HT-29 (cell line): ENCODE measurements at regions not wholly inside any gene's neighbourhood (a gene's known extent, or its start where the extent isn't known, plus 50 kb on each side); places are given as distances from the start of the nearest gene placed in this dataset.
"Not testable (repeated sequence)": the region's sequence is repeated elsewhere in the genome, so short reads cannot be mapped to it uniquely, and the experiment has no call there.

Experiments used
- DNase-seq: peaks from one replicate; pipeline ENCODE4 v3.0.0-alpha.2; 2015; ENCODE audit warnings: low spot score

DNA sequence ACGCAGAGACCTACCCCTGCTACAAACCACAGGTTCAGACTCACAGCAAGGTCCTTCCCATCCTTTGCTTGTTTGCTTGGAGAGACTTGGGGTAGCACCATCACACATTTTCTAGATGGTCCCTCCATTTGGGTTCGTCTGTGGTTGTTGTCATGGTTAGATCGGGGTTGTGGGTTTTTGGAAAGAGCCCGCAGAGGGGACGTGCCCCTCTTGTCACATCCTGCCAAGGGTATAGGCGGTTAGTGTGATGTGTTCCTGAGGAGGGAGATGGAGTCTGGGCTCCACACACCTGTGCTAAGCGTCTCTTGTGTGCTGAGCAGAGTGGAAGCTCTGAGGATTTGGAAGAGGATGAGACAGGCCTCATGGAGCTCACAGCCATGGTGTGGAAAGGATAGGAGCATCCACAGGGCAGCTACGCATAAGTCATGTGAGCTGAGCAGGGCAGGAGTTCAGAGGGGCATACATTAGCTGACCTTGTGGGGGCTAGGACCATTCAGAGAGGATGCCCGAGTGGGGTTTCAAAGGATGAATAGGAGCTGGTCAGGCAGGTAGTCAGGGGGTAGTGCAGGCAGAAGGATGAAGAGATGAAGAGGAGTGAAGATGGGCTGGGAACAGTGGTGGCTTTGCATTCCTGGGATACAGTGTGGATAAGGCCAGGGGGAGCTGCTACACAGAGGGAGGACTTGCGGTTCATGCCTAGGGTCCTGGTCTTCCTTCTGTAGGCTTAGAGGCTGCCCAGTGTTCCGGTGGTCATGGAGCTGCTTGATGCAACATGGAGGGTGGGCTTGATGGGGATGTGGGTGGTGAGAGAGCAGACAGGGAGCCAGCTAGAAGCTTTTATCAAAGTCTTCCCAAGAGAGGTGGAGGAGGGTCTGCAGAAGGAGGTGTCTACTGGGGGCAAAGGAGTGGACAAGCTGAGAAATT lies 62.9 kb downstream of the ACKR3 start:
- no peak for DNase-seq

DNA sequence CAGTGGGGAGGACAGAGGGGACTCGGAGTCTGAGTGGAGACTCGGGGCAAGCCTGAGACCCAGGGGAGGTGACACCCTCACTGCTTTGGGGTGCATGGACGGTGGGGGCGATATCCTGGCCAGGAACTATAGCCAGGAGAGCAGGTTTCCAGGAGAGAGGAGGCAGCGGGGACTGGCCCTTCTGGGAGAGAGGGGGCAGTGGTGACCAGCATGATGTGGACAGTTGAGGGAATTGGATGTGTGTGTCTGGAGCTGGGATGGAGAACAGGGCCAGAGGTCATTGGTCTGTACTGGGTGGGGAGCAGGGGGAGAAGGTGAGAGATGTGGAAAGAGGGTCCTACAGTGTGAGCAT lies 63.6 kb downstream of the ACKR3 start:
- no peak for DNase-seq

DNA sequence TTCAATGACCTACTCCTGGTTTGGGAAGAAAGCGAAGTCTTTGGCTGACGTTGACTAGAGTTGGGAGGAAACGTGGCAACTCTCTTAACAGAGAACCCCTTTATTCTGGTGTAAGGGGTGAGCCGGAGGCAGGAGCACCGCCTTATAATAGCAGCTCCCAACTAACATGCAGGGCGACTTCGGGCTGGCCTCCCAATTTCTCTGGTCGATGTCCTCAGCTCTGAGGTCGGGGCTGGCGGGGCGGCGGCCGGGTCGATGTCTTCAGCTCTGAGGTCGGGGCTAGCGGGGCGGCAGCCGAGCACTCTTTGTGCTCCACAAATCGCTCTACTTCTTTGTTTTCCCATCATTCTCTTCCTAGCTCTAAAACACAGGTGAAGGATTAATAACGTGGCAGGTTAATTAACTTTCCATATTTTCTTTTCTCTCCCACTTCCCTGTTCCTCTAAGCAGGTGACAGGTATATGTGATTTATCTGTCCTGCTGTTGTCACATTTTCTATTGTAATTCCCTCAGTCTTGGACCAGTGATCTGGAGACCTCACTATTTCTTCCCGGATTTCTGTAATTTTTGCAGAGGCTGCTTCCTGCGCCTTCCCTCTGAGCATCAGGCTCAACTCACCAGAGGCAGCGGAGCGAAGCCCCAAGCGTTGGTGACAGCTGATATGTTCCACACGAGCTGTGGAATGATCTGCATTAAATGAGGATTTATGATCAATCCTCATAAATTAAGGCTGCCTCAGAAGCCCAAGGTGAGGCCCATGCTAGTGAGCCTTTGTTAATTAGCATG lies 64.3 kb downstream of the ACKR3 start:
- no peak for DNase-seq

DNA sequence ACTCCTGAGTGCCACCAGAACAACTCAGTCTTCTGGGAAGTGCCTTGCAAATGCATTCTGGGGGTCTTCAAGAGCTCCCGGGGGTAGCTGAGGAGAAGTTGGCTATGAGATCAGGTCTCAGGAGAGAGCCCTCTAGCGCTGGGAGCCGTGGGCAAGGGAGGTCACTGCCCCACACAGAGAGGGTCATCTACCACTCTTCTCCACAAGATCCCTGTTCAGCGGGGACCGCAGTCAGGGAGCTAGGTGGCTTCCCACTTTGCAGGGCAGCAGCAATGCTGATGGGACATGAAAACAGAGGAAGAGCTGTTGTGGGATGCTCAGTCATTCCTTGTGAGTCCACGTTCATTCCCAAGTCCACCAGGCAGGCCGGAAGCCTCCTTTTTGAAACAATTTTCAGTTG lies 66.6 kb downstream of the ACKR3 start:
- no peak for DNase-seq

DNA sequence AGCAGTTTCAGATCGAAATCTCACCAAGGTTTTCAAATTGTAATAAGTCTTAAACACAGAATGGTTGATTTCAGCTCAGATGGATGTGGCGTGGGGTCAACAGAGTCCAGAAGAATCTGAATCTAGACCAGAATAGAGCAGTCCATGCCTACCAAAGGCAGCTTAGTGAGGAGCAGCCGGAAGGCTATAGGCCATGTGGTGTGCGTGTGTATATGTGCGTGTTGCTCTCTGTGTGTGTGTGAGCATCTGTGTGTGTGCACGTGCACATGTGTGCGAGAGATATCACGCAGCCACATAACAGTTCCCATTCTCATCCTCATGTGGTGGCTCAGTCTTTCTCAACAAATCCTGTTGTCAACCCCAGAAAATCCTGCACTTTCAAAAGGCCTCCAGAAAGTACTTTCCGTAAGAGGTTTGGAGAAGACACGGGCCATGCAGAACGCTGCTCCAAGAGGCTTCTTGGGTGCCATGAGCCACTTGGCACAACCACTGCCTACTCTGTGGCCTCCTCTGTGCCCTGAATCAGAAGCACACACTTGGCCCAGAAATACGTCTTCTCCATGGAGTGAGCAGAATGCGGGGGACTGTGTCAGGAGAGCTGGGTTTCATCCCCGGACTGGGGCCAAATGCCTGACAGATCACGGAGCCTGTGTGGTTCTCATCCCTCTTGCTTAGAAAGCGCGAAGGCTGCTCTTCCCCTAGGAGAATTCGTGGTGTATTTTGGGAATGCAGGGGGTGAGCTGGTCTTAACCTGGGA lies 67.3 kb downstream of the ACKR3 start:
- no peak for DNase-seq

DNA sequence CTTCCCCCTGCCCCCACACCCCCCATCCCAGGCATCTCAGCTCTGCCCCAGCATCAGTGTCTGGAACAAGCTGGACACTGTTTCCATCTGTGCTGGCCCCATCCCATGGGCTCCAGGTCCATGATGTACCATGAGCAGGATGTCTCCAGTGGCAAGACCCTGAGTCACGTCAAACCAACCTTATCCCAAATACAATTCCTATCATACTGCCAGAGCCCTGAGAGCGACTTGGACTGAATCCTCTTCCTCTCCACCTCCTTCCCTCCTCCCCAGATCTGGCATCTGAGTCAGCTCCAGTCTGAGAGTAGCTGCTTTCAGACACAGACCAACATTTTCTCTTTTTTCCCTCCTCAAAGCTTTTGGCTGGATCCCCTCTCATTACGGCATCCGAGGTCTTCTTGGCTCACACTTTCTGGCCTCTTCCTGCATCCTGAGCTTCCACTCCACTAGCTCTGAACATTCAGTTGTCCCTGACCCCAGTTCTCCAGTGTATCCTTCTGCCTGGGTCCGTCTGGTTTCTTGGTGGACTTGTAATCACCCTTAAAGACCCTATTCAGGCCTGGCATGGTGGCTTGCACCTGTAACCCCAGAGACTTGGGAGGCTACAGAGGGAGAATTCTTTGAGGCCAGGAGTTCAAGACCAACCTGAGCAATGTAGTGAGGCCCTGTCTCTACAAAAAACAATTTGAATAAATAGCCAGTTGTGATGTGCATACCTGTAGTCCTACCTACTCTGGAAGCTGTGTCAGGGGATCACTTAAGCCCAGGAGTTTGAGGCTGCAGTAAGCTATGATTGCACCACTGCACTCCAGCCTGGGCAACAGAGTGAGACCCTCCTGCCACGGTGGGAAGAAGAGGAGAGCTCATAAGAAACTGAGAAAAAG lies 68.3 kb downstream of the ACKR3 start:
- DNase-seq: no peak

DNA sequence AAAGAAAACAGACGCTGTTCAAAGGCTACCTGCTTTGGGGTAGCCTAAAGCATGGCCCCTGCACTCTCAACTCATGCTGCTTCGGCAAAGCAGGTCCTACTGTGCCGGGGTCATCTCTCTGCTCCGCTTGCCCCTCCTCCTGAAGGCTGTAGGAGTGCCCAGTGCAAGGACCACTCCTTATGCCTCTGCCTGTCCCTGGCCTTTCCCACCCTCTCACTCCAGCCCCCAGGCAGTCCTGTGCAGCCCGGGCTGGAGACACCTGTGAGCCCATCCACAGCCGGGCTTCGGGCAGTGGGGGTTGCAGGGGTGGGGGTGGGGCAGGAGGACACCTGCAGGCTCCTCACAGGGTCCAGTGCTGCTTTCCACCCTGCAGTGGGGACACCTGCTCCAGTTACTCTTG lies 69.1 kb downstream of the ACKR3 start:
- no peak for DNase-seq

DNA sequence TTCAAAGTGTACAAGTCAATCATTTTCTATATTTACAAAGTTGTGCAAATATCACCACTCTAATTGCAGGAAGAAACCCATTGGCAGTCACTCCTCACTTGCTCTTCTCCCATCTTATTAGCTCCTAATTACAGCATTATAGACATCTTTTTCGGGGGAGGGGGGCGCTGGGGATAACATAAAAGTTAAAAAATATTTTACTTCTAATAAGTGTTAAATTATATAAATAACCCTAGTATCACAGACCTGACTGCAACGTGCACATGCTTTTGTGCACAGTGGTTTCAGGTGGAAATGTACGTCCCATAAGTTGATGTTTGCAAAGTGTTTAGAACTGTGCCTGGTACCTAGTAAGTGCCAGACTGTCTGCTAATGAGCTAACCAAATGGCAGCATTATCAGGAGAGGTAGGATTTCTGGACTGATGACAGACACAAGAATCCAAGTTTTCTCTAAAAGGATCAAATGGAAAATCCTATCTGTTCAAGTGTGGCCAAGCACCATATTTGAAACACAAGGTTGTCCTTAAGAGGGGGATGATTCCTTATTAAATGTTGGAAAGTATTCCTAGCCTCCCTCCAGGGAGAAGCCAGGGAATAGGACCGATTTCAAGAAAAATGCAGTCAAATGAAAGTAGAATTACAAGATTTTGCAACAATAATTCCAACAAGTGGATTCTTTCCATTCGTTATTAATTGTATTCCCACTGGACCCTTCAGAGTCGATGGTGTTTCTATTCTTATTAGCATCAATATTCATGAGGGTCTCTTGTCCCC lies 70.0 kb downstream of the ACKR3 start:
- DNase-seq: no peak

DNA sequence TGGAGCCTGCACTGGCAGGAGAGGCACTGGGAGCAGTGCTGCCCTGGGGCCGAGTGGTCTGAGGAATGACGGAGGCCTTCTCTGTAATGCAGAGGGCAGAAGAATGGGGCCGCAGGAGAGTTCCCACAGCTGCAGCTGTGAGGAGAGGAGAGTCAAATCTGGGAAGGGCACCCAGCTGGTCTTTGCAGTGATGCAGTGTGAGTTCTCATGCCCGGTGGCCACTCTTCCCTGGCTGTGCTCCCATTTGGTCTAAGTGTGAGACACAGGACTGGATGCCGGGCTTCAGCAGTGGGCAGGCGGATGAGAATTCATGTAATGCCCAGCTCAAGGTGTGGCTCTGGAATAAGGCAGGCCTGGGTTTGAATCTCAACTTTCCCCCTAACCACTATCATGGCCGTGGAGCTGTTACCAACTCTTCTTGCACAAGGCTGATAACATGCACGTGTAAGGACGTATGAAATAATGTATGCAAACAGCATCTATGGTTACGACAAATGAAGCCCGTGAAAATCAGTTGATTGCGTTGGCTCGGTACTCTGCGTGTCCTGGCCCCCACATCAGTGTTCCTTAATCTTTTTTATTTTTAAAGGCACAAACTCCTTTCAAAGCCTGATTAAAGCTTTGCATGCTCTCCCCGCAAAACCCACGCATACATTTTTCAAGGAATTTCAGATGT lies 71.6 kb downstream of the ACKR3 start:
- DNase-seq: no peak

DNA sequence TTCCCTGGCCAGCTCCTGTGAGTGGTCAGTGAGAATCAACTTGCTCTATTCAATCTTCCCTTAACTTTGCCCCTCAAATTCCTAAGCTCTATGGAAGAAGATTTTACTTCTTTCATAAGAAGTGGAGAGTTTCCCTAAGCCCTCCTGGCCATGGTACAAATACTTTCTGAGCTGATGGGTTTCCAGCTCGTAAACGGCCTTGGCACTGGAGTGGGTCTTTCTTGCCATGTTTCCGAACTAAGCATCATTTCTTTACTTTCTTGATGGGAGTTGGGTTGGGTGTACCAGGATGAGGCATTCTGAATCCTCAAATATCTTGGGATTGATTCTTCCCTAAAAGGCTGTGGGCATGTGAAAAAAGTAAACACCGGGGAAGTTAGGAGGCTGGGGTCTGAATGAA lies 72.5 kb downstream of the ACKR3 start:
- no peak for DNase-seq

DNA sequence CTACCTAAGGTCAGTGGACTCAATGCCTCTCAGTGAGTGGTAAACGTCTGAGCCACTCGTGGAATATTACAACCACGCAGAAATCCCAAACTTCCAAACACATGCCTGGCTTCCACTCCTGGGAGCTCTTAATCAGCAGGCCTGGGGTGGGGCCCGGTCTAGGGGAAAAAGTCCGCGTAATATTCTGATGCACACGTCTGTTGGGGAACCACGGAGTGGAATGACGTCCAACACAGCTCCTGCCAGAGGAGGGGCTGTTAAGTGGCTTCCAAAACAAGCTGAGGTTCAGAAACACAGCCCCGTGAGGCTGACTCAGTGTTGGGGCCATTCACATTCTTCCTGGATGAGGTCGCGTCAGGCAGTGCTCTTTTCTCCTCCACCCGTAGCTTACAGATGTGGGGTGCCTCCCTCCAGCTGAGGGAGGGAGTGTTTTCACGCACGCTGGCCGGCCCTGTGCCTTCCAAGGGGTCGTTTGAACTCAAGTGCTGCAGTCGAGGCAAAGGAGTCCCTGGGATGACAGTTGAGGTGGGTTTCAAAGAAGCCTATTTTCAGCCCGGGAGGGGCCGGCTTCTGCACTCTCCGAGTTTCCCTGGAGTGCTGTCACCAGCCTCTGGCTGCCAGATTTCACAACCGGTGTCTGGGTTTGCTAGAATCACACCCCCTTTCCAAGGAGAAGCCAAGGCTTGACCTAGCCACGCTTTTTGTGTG lies 73.1 kb downstream of the ACKR3 start:
- DNase-seq: no peak

DNA sequence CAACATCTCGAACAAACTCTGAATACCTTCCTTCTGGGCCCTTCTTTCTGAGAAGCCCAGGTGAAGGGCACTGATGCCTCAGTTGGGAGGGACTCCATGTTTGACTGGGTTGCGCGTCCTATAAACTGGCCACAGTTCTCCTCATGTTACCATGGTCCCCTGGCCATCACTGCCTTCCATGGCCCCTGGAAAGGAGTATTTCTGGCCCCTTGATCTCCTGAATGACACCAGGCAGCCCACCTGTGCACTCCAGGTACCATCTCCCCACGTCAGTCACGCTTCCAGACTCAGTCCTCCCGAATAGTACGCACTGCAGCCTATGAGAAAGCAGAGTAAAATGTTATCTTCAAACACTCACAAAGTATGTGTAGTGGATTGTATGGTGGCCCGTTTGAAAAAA lies 73.9 kb downstream of the ACKR3 start:
- no peak for DNase-seq

DNA sequence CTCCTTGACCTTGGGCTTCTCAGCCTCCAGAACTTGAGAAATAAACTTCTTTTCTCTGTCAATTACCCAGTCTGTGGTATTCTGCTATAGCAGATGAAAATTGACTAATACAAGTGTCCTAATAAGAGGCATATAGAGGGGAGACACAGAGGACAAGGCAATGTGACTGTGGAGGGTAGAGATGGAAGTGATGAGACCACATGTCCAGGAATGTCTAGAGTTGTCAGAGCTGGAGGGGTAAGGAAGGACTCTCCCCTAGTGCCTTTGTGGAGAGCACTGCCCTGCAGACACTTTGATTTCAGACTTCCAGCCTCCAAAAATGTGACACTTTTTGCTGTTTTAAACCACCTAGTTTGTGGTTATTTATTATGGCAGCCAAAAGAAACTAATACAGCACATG lies 74.4 kb downstream of the ACKR3 start:
- no peak for DNase-seq

DNA sequence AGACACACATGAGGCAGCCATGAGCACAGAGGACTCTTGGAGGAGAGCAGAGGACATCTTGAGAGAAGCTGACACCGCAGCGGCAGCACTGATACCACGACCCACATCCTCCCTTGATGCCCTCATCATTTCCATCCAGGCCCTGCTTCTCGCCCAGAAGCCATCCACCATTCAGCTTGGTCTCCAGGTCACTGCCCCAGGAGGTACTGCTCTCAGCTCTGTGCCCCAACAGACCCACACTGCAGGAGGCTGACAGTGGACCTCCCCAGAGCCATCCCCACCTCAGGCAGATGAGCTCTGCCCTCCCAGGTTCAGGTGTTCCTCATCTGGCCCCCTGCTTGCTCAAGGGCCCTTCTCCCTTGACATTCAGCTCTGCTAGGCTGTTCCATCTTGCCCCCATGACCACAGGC lies 74.9 kb downstream of the ACKR3 start:
- DNase-seq: no peak

DNA sequence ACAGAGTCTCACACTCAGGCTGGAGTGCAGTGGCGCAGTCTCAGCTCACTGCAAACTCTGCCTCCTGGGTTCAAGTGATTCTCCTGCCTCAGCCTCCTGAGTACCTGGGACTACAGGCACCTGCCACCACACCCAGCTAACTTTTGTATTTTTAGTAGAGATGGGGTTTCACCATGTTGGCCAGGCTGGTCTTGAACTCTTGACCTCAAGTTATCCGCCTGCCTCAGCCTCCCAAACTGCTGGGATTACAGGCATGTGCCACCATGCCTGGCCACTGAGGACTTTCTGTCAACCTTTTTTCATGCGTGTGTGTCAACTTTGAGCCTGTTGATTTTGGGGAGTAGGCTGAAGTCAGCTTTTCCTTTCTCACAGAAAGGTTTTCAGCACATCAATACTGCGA lies 75.5 kb downstream of the ACKR3 start:
- not testable (repeated sequence) for DNase-seq

DNA sequence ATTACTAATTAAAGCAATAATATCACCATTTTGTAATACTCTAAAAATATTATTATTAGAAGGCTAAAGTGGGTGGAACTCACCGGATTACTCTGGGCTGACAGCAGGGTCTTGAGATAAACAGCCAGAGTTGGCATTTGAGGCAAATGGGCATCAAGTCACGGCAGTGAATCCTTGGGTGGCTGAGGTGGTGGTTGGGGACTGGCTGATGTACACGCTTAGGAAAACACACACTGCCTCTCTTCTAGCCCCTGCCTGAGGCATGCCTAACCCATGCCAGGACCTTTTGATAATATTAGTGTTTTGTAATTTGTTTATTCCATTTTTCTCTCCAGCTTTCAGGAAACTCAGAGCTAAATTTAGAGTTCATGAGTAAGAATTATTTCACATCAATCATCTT lies 76.8 kb downstream of the ACKR3 start:
- no peak for DNase-seq

DNA sequence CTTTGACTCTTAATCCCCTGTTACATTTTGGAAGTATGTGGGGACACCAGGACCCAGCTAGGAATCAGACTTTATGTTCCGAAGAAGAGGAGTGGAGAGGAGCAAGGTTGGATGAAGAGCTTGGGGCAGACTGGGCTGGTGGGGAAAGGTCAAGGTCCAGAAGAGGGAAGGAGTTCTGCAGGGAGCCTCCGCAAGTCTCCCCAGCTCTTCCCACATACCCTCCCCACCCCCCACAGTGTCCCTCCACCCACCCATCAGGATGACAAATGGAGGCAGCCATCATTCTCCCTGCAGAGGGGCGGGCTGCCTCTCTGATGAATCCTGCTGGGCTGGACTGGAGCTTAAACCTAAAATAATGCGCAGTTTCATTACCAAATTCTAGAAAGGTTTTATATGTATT lies 77.2 kb downstream of the ACKR3 start:
- DNase-seq: no peak

DNA sequence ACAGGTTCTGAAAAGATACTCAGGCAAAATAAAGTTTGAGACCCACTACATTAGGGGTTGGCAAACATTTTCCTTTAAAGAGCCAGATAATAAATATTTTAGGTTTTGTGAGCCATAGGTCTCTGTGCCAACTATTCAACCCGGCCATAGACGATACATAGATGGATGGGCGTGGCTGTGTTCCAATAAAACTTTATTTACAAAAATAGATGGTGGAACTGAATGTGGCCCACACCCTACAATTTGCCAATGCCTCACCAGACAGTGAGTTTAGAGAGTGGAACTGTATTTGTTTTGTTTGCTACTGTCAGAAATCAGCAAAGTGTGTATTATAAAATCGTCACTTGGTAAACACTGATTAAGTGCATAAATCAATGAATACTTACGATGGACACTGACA lies 78.0 kb downstream of the ACKR3 start:
- no peak for DNase-seq

DNA sequence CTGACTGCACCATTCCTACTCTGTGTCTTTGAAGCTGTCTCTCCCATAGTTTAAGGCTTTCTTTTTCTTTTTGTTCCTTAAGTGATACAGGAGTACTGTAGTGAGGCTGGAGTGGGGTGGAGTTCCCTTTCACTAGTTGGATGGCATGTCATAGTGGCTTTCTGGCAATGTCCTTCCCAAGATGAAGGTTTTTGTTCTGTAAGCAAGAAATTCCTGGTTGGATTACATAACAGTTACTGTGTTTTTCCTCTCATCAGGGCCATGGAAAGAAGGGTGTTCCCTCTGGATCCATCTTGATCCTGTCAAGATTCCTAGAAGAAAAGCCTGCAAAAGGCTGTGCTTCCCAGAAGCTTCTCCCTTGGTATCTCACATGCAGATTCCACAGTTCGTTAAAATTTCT lies 84.2 kb downstream of the ACKR3 start:
- no peak for DNase-seq
